ENCODE measurements at regions not wholly inside any gene's neighbourhood (a gene's known extent, or its start where the extent isn't known, plus 50 kb on each side); places are given as distances from the start of the nearest gene placed in this dataset.
A peak's percentile ranks its signal among the peaks of the same experiment; 100 is the strongest.
"Not testable (repeated sequence)": the region's sequence is repeated elsewhere in the genome, so short reads cannot be mapped to it uniquely, and the experiment has no call there.

- Histone ChIP-seq H2AFZ (replicated peaks; ENCODE audit: low read length, poor library complexity) (no peak overlapping the region), H3K9ac (ENCODE audit: low read depth, low read length) (no peak overlapping the region), H2BK15ac (ENCODE audit: low read depth, low read length) (no peak overlapping the region), H3K4ac (ENCODE audit: low read depth, low read length) (no peak overlapping the region), H2AK9ac (replicated peaks; ENCODE audit: low read depth, low read length, poor library complexity) (no peak overlapping the region), H3K9me1 (ENCODE audit: insufficient read depth, low read length) (no peaks in the 10 kb centered on the region), H3K56ac (ENCODE audit: extremely low read depth, insufficient read depth, low read length) (no peak overlapping the region), H3K79me1 (ENCODE audit: low read depth in 1 of 2, low read length in 2 of 2) (no peaks in the 10 kb centered on the region), H3K14ac (replicated peaks; ENCODE audit: low read depth, low read length) (no peak overlapping the region), H2BK5ac (ENCODE audit: low read depth, low read length, poor library complexity, severe bottlenecking) (no peak overlapping the region), H4K20me1 (ENCODE audit: insufficient read depth, low read length) (no peaks in the 10 kb centered on the region), H4K5ac (ENCODE audit: low read depth, low read length) (no peak overlapping the region), H2BK120ac (ENCODE audit: low read depth, low read length) (no peak overlapping the region), H3K27ac (ENCODE audit: insufficient read depth, low read length) (no peak overlapping the region), H3K4me3 (ENCODE audit: insufficient read depth, low read depth, low read length) (no peak overlapping the region), H3K36me3 (ENCODE audit: control insufficient read depth, insufficient read depth, low read length) (no peaks in the 10 kb centered on the region), H4K8ac (ENCODE audit: low read depth in 2 of 2, low read length in 2 of 2) (no peak overlapping the region), H2BK20ac (ENCODE audit: low read depth, low read length) (no peak overlapping the region), H3K23ac (ENCODE audit: low read depth, low read length) (no peak overlapping the region), H2AK5ac (ENCODE audit: low read depth, low read length) (no peak overlapping the region), H3K4me1 (ENCODE audit: control insufficient read depth, insufficient read depth, low read length) (no peaks in the 10 kb centered on the region), H3K9me3 (ENCODE audit: control insufficient read depth, insufficient read depth, low read length) (peaks cover 4% of the 10 kb centered on the region; the same call in 1 of the 2 replicates), H4K91ac (ENCODE audit: insufficient read depth, low read depth, low read length) (no peak overlapping the region), H3K27me3 (ENCODE audit: control insufficient read depth, insufficient read depth, low read length) (no peaks in the 10 kb centered on the region), H3K18ac (ENCODE audit: low read depth, low read length) (no peak overlapping the region), H3K4me2 (ENCODE audit: low read depth, low read length) (no peak overlapping the region)
- BruUV-seq (replicated peaks), result no TSS peak
- ATAC-seq (ENCODE audit: low read depth) (no peak), DNase-seq (no peak)
- dilution Hi-C loops (cut with HindIII; ENCODE audit: low sequenced_read_pairs, unreplicated experiment), result no loop called here
- in situ Hi-C loops (cut with MboI; ENCODE audit: low sequenced_read_pairs), result no loop called here
- POLR2A ChIA-PET (ENCODE audit: unreplicated experiment), result no interaction called here
- intact Hi-C loops (cut with micrococcal nuclease), result no loop called here
- CTCF ChIA-PET, result no interaction called here
- TF ChIP-seq CEBPB (IDR thresholded peaks at IDR 0.05; ENCODE audit: low read depth, low read length), result peak; percentile 63
- no peak for TF ChIP-seq RAD21 (IDR thresholded peaks at IDR 0.05; ENCODE audit: low read length)
- TF ChIP-seq, protein P1, sequence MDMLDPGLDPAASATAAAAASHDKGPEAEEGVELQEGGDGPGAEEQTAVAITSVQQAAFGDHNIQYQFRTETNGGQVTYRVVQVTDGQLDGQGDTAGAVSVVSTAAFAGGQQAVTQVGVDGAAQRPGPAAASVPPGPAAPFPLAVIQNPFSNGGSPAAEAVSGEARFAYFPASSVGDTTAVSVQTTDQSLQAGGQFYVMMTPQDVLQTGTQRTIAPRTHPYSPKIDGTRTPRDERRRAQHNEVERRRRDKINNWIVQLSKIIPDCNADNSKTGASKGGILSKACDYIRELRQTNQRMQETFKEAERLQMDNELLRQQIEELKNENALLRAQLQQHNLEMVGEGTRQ (IDR thresholded peaks at IDR 0.05; ENCODE audit: low read depth, low read length), result no peak
- TF ChIP-seq FOS (IDR thresholded peaks at IDR 0.05; ENCODE audit: low read depth, low read length), result no peak
- TF ChIP-seq RFX5 (IDR thresholded peaks at IDR 0.05; ENCODE audit: low read depth, low read length), result no peak
- no peak for TF ChIP-seq CHD1 (IDR thresholded peaks at IDR 0.05; ENCODE audit: low read depth, low read length)
- WGBS, 2 experiments (ENCODE audit: extremely low coverage in 2 of 2, insufficient read length in 1 of 2), result no CpG with 5 or more reads among the region's 3 CpGs
Observed at GRCh38 chr13:89082623-89083022, 1411.5 kb downstream of the SLITRK5 start.

GRCh38 chr13:89088107-89088506 lies 1416.9 kb downstream of the SLITRK5 start:
- H3K23ac ChIP-seq (ENCODE audit: low read depth, low read length); H3K4me1 ChIP-seq (ENCODE audit: control insufficient read depth, insufficient read depth, low read length); POLR2A ChIA-PET (ENCODE audit: unreplicated experiment); ATAC-seq (ENCODE audit: low read depth); H3K9ac ChIP-seq (ENCODE audit: low read depth, low read length); H3K9me3 ChIP-seq (ENCODE audit: control insufficient read depth, insufficient read depth, low read length); H2AK9ac ChIP-seq (replicated peaks; ENCODE audit: low read depth, low read length, poor library complexity); H3K79me1 ChIP-seq (ENCODE audit: low read depth in 1 of 2, low read length in 2 of 2); H3K27ac ChIP-seq (ENCODE audit: insufficient read depth, low read length); H4K91ac ChIP-seq (ENCODE audit: insufficient read depth, low read depth, low read length); DNase-seq; H3K4me2 ChIP-seq (ENCODE audit: low read depth, low read length); H2BK15ac ChIP-seq (ENCODE audit: low read depth, low read length); H3K56ac ChIP-seq (ENCODE audit: extremely low read depth, insufficient read depth, low read length); H3K27me3 ChIP-seq (ENCODE audit: control insufficient read depth, insufficient read depth, low read length); H4K8ac ChIP-seq (ENCODE audit: low read depth in 2 of 2, low read length in 2 of 2); intact Hi-C loops (cut with micrococcal nuclease); H3K9me1 ChIP-seq (ENCODE audit: insufficient read depth, low read length); in situ Hi-C loops (cut with MboI; ENCODE audit: low sequenced_read_pairs); H4K20me1 ChIP-seq (ENCODE audit: insufficient read depth, low read length); H2AFZ ChIP-seq (replicated peaks; ENCODE audit: low read length, poor library complexity); dilution Hi-C loops (cut with HindIII; ENCODE audit: low sequenced_read_pairs, unreplicated experiment); H3K18ac ChIP-seq (ENCODE audit: low read depth, low read length); H2BK5ac ChIP-seq (ENCODE audit: low read depth, low read length, poor library complexity, severe bottlenecking); H3K4ac ChIP-seq (ENCODE audit: low read depth, low read length); H3K36me3 ChIP-seq (ENCODE audit: control insufficient read depth, insufficient read depth, low read length); H3K14ac ChIP-seq (replicated peaks; ENCODE audit: low read depth, low read length); H2AK5ac ChIP-seq (ENCODE audit: low read depth, low read length); BruUV-seq (replicated peaks); H3K4me3 ChIP-seq (ENCODE audit: insufficient read depth, low read depth, low read length); H2BK20ac ChIP-seq (ENCODE audit: low read depth, low read length); H4K5ac ChIP-seq (ENCODE audit: low read depth, low read length); CTCF ChIA-PET; H2BK120ac ChIP-seq (ENCODE audit: low read depth, low read length): not testable (repeated sequence)
- WGBS, 2 experiments (ENCODE audit: extremely low coverage in 2 of 2, insufficient read length in 1 of 2), result no CpG with 5 or more reads among the region's 16 CpGs

Data from IMR-90 (cell line).